Erythroblast (primary cell): ENCODE measurements at regions not wholly inside any gene's neighbourhood (a gene's known extent, or its start where the extent isn't known, plus 50 kb on each side); places are given as distances from the start of the nearest gene placed in this dataset.

Source experiments
- GATA1 ChIP-seq: IDR thresholded peaks from 2 replicates; pipeline ENCODE4 v1.6.1; 2011; ENCODE audit warnings: low read depth, mild to moderate bottlenecking, control low read depth, low read length, moderate library complexity
- POLR2A ChIP-seq: IDR thresholded peaks from 2 replicates; pipeline ENCODE4 v1.6.1; 2011; ENCODE audit warnings: mild to moderate bottlenecking, low read length

GRCh38 chr11:41935241-41935640 lies 475.8 kb upstream of the LRRC4C start:
- no peak for TF ChIP-seq POLR2A
- no peak for TF ChIP-seq GATA1
